Psoas muscle (tissue), 7 donors: ENCODE measurements at regions not wholly inside any gene's neighbourhood (a gene's known extent, or its start where the extent isn't known, plus 50 kb on each side); places are given as distances from the start of the nearest gene placed in this dataset.

Experiments used
- ATAC-seq, 4 donors: fragments of 200-7000 bp; cut with Tn5 transposase; one replicate each; pipeline ENCODE4 v1.9.1; 2020; ENCODE audit warnings: moderate library complexity in 3 of 4, mild to moderate bottlenecking in 2 of 4
- DNase-seq, 2 donors: peaks; one replicate each; pipeline ENCODE4 v3.0.0-alpha.2; 2020
- H3K27ac ChIP-seq: fragments of 200-600 bp; one replicate; pipeline ENCODE4 v1.8.0; 2022
- H3K27me3 ChIP-seq, 3 donors: fragments of 200-600 bp in 1 of 3; one replicate each; pipeline versions ENCODE4 v1.6.1 to v1.8.0; 2013 to 2022; ENCODE audit warnings: low read length in 2 of 3, mild to moderate bottlenecking in 2 of 3, moderate library complexity in 1 of 3; ENCODE audit not compliant: insufficient read depth in 3 of 3
- H3K36me3 ChIP-seq, 2 donors: fragments of 200-600 bp in 1 of 2; one replicate each; pipeline versions ENCODE4 v1.6.1 to v1.8.0; 2013 to 2022; ENCODE audit warnings: low read depth in 1 of 2, mild to moderate bottlenecking in 1 of 2, moderate library complexity in 1 of 2; ENCODE audit not compliant: insufficient read depth in 1 of 2
- H3K4me1 ChIP-seq: fragments of 200-600 bp; one replicate; pipeline ENCODE4 v1.8.0; 2022
- H3K4me3 ChIP-seq: fragments of 200-600 bp; one replicate; pipeline ENCODE4 v1.8.0; 2022; ENCODE audit warnings: mild to moderate bottlenecking
- H3K9me3 ChIP-seq: fragments of 200-600 bp; one replicate; pipeline ENCODE4 v1.8.0; 2022
- WGBS, 3 donors: extraction: QIAGEN DNeasy Blood & Tissue Kit; methylation state at CpG; one replicate each; pipeline versions ENCODE4 v1.1.6 to v1.1.7; 2013; 5-methylcytosine and 5-hydroxymethylcytosine counted together
- intact Hi-C, 2 donors: fragments of 100-400 bp; cut with DNase I; formaldehyde crosslinking; loops; one replicate each; pipeline versions ENCODE4 v1.11.0 to v1.14.2; 2022
- TF ChIP-seq, protein P1 (sequence below): fragments of 200-600 bp; IDR thresholded peaks from one replicate; pipeline ENCODE4 v1.8.0; 2022; ENCODE audit warnings: antibody characterized with exemption
- donor health status: healthy with polysubstance abuse.
- donor health status: DM: no; HTN: no; CAD: no; lungs with moderate emphysema.
- donor health status: Bipolar disorder and iron deficiency.
- donor health status: healthy.
- donor health status: DM: yes; HTN: yes; CAD: no.
- donor health status: DM: no; HTN: no; CAD: no.
- donor health status: DM: yes; HTN: yes; CAD: no.

DNA sequence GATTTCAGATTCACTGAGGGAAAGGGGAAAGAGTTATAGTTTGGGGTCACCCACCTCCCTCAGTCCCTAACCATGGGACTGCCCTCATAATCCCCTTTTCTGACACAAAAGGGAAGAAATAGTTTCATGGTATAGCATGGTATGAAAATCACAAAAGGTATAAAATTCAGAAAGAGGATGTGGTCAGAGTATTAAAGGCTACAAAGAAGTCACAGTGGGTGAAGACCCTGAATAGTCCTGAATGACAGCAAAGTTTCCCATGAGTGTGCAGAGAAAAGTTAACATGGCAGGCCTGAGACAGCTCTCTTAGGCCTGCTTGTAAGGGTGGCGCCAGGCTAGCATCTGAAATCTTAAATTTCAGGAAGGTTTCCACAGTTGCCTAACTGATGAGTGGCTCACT lies 290.6 kb upstream of the ZNF608 start:
- TF ChIP-seq, protein P1, sequence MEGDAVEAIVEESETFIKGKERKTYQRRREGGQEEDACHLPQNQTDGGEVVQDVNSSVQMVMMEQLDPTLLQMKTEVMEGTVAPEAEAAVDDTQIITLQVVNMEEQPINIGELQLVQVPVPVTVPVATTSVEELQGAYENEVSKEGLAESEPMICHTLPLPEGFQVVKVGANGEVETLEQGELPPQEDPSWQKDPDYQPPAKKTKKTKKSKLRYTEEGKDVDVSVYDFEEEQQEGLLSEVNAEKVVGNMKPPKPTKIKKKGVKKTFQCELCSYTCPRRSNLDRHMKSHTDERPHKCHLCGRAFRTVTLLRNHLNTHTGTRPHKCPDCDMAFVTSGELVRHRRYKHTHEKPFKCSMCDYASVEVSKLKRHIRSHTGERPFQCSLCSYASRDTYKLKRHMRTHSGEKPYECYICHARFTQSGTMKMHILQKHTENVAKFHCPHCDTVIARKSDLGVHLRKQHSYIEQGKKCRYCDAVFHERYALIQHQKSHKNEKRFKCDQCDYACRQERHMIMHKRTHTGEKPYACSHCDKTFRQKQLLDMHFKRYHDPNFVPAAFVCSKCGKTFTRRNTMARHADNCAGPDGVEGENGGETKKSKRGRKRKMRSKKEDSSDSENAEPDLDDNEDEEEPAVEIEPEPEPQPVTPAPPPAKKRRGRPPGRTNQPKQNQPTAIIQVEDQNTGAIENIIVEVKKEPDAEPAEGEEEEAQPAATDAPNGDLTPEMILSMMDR, result no peak
- DNase-seq (no peak), ATAC-seq (no peak)
- Histone ChIP-seq H3K4me1 (peaks cover 1% of the 10 kb centered on the region), H3K9me3 (no peaks in the 10 kb centered on the region), H3K4me3 (no peak overlapping the region), H3K27me3 (no peaks in the 10 kb centered on the region), H3K36me3 (no peaks in the 10 kb centered on the region), H3K27ac (no peak overlapping the region)
- WGBS, 3 donors, result 100% methylated on average over 1 of the region's 1 CpG
- intact Hi-C loops, result no loop called here

DNA sequence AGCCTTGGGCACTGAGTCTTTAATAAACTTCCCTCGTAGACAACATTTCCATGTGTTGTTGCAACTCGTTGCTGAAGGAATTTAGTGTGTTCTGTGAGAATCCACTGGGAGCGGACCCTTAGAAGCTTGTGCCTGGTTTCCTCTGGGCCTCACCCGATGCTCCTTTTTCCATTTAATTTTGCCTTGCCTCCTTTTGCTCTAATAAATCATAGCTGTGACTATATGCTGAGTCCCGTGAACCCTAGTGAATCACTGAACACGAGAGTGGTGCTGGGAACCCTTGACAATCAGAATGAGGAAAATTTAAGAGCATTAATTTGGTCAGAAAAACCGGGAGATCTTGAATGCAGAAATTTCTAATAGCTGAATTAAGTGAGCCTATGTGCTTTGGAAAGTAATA lies 291.1 kb upstream of the ZNF608 start:
- H3K36me3 ChIP-seq, result no peaks in the 10 kb centered on the region
- H3K27me3 ChIP-seq, result no peaks in the 10 kb centered on the region
- no peak overlapping the region for H3K27ac ChIP-seq
- 85 to 88% (median 88%) methylated on average over 7 of the region's 7 CpGs for WGBS, 3 donors
- ATAC-seq (no peak), DNase-seq (no peak)
- H3K9me3 ChIP-seq, result no peaks in the 10 kb centered on the region
- TF ChIP-seq, protein P1, result no peak
- H3K4me1 ChIP-seq, result peaks cover 6% of the 10 kb centered on the region
- intact Hi-C loops, result no loop called here
- no peak overlapping the region for H3K4me3 ChIP-seq

DNA sequence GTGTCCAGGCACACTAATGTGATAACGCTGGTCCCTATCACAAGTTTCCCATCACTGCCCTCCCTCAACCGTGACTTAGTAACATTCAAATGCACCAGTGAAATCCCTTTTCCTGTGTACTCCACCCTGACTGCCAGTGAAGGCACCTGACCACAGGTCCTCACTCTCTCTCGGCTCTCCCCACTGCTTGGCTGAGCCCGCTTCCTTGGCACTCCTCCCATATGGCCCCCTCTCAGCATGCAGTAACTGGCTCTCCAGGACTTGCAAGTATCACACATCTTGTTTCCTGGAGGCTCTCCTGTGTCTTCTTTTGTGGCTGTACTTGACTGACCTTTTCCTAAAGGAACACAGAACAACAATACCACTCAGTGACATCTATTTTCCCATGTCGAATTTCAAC lies 292.0 kb upstream of the ZNF608 start:
- WGBS, 3 donors, result 83 to 88% (median 84%) methylated on average over 5 of the region's 5 CpGs
- TF ChIP-seq, protein P1, result no peak
- H3K9me3 ChIP-seq, result no peaks in the 10 kb centered on the region
- DNase-seq, result no peak
- intact Hi-C loops, result no loop called here
- no peak overlapping the region for H3K4me3 ChIP-seq
- H3K27me3 ChIP-seq, result no peaks in the 10 kb centered on the region
- no peak overlapping the region for H3K27ac ChIP-seq
- H3K36me3 ChIP-seq, result no peaks in the 10 kb centered on the region
- H3K4me1 ChIP-seq, result peaks cover 16% of the 10 kb centered on the region
- no peak for ATAC-seq

DNA sequence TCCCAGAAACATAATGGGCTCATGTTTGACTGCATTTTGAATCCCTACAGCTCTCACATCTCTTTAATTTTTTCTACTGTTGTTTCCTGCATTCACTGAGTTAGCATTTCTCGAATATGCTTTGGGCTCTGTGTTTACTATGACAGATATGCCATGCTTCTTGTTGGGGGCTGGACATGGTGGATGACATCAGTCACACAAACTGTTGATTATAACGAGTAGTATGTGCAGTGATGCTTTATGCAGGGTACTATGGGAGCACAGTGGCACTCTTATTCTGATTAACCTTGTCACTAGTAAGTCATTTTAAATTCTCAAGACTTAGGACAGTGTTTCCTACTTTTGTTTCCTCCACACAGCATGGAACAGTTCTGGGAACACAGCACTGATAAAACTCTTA lies 295.4 kb upstream of the ZNF608 start:
- intact Hi-C loops, result loop anchor here in 1 of 2 donors (10.0 kb wide), 1 partner anchor 213 kb away; no protein-coding TSS in a partner anchor
- Histone ChIP-seq H3K4me3 (no peak overlapping the region), H3K36me3 (no peaks in the 10 kb centered on the region), H3K9me3 (no peaks in the 10 kb centered on the region), H3K27me3 (no peaks in the 10 kb centered on the region), H3K4me1 (peaks cover 26% of the 10 kb centered on the region), H3K27ac (no peak overlapping the region)
- WGBS, 3 donors, result 36 to 50% (median 41%) methylated on average over 2 of the region's 2 CpGs
- DNase-seq, result no peak
- TF ChIP-seq, protein P1, result no peak
- no peak for ATAC-seq

DNA sequence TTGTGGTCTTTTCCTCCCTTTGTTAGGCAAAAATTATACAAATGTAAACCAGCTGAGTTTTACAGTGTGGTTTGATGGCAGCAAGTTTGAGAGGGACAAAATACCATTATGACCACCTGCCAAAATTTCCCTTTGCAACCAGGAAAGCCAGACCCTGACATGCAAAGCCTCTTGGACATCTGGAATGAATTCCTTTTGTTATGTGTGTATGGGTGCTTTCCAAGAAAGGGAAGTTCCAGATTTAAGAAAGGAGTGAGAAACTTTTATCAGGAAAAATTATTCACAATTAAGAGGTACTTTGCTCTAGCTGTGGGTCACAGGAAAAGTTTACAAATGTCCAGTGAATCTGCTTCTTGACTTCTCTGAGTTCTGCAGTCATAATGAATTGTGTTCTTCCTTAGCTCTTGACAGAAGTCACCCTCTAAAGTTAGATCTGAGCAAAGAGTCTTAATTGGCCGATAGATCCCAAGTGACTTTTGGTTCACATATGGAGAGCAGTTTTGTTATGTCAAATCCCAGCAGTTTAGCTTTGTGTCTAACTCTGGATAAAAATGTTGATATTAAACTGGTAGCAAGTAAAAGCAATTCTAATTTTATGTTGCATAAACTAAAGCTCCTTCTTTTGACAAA lies 295.9 kb upstream of the ZNF608 start:
- WGBS, 3 donors, result 40 to 56% (median 45%) methylated on average over 1 of the region's 1 CpG
- H3K27me3 ChIP-seq, result no peaks in the 10 kb centered on the region
- peaks cover 26% of the 10 kb centered on the region for H3K4me1 ChIP-seq
- H3K4me3 ChIP-seq, result no peak overlapping the region
- H3K27ac ChIP-seq, result peak overlapping the region; percentile 49
- ATAC-seq, result peak in 2 of 4 donors; percentile 52 to 57
- no peaks in the 10 kb centered on the region for H3K36me3 ChIP-seq
- H3K9me3 ChIP-seq, result no peaks in the 10 kb centered on the region
- DNase-seq, result no peak
- intact Hi-C loops, result loop anchor here in 1 of 2 donors (10.0 kb wide), 1 partner anchor 212 kb away; no protein-coding TSS in a partner anchor
- TF ChIP-seq, protein P1, result no peak
